Endothelial cell (in vitro differentiated cells): ENCODE measurements at regions not wholly inside any gene's neighbourhood (a gene's known extent, or its start where the extent isn't known, plus 50 kb on each side); places are given as distances from the start of the nearest gene placed in this dataset.

ENCODE experiments used
- DNase-seq: peaks from one replicate; pipeline ENCODE4 v3.0.0; 2021; ENCODE audit warnings: low spot score
- H3K27ac Mint-ChIP-seq: one replicate; pipeline ENCODE4 v1.8.0; 2021; ENCODE audit warnings: mixed read lengths, inconsistent platforms; ENCODE audit not compliant: unreplicated experiment
- H3K27me3 Mint-ChIP-seq: one replicate; pipeline ENCODE4 v1.8.0; 2021; ENCODE audit warnings: mild to moderate bottlenecking, moderate library complexity, mixed read lengths, inconsistent platforms; ENCODE audit not compliant: unreplicated experiment
- H3K36me3 Mint-ChIP-seq: one replicate; pipeline ENCODE4 v1.8.0; 2021; ENCODE audit warnings: mild to moderate bottlenecking, low read depth, mixed read lengths, inconsistent platforms; ENCODE audit not compliant: unreplicated experiment
- H3K4me1 Mint-ChIP-seq: one replicate; pipeline ENCODE4 v1.8.0; 2021; ENCODE audit warnings: mild to moderate bottlenecking, mixed read lengths, inconsistent platforms; ENCODE audit not compliant: unreplicated experiment
- H3K4me3 Mint-ChIP-seq: one replicate; pipeline ENCODE4 v1.8.0; 2021; ENCODE audit warnings: mild to moderate bottlenecking, mixed read lengths, inconsistent platforms; ENCODE audit not compliant: unreplicated experiment
- H3K9me3 Mint-ChIP-seq: one replicate; pipeline ENCODE4 v1.8.0; 2021; ENCODE audit warnings: mixed read lengths, inconsistent platforms; ENCODE audit not compliant: unreplicated experiment
- TF ChIP-seq, protein P1 (sequence below): fragments of 200-600 bp; sonication (generic); IDR thresholded peaks from one replicate; pipeline ENCODE4 v1.5.0; 2021; ENCODE audit warnings: antibody characterized with exemption; ENCODE audit not compliant: unreplicated experiment

DNA sequence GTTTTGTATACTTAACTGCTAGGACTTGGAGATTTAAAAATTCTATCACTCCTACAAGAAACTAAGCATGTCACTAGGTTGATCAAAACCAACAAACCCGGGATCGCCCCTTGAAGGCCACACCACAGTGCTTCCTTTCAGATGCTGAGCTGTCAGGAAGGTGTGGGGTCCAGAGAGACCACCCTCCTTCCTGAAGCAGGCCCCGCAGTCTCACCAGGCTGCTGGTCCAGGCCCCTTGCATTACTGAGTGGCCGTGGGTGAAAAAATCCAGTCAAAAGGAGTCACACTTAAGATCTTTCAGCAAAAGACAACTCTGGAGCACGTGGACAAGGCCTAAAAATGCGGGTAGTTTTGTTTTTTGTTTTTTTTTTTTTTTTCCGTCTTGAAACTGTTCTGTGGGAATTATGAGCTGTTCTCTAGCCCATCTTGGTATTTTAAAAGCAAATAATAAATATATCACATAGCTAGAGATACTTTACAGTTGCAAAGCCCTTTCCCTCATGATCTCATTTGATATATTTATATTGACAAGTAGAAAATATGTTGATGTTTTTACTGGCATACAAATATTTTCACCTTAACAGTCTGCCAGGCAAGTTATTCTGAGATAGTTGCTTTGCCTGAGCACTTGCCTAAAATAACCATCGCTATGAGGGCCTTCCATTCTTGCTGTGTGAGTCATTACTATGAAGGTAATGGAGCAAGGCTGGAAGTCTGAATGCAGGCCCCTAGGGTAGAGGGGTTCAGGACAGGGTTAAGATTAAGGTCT, 73.1 kb upstream of the EDEM3 start:
- TF ChIP-seq, protein P1, sequence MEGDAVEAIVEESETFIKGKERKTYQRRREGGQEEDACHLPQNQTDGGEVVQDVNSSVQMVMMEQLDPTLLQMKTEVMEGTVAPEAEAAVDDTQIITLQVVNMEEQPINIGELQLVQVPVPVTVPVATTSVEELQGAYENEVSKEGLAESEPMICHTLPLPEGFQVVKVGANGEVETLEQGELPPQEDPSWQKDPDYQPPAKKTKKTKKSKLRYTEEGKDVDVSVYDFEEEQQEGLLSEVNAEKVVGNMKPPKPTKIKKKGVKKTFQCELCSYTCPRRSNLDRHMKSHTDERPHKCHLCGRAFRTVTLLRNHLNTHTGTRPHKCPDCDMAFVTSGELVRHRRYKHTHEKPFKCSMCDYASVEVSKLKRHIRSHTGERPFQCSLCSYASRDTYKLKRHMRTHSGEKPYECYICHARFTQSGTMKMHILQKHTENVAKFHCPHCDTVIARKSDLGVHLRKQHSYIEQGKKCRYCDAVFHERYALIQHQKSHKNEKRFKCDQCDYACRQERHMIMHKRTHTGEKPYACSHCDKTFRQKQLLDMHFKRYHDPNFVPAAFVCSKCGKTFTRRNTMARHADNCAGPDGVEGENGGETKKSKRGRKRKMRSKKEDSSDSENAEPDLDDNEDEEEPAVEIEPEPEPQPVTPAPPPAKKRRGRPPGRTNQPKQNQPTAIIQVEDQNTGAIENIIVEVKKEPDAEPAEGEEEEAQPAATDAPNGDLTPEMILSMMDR, result no peak
- no peaks in the 10 kb centered on the region for H3K36me3 Mint-ChIP-seq
- peaks cover 6% of the 10 kb centered on the region for H3K4me1 Mint-ChIP-seq
- no peak overlapping the region for H3K27ac Mint-ChIP-seq
- no peak for DNase-seq
- peaks cover 4% of the 10 kb centered on the region for H3K27me3 Mint-ChIP-seq
- no peaks in the 10 kb centered on the region for H3K9me3 Mint-ChIP-seq
- no peak overlapping the region for H3K4me3 Mint-ChIP-seq

DNA sequence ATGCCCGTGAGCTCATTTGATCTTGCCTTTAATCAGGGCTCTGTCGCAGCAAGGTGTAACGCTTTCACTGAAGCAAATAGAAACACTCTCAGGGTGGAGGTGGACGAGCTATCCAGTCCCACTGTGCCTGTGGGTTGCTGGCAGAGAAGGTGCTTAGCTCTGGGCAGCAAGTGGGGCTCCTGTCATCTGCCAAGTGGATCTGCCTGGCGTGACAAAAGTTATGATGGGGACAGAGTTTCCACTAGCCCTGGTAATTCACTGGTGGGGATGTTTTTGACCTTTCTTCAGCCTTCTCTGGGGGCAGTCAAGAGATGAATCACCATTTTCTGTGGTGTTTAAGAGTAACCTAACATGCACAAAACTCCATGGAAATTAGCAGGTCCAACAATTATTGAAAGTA, 71.3 kb upstream of the EDEM3 start:
- no peak for DNase-seq
- Mint-ChIP-seq H3K27ac (no peak overlapping the region), H3K4me3 (no peak overlapping the region), H3K4me1 (peaks cover 7% of the 10 kb centered on the region), H3K27me3 (peaks cover 4% of the 10 kb centered on the region), H3K9me3 (no peaks in the 10 kb centered on the region), H3K36me3 (no peaks in the 10 kb centered on the region)
- TF ChIP-seq, protein P1, result no peak

DNA sequence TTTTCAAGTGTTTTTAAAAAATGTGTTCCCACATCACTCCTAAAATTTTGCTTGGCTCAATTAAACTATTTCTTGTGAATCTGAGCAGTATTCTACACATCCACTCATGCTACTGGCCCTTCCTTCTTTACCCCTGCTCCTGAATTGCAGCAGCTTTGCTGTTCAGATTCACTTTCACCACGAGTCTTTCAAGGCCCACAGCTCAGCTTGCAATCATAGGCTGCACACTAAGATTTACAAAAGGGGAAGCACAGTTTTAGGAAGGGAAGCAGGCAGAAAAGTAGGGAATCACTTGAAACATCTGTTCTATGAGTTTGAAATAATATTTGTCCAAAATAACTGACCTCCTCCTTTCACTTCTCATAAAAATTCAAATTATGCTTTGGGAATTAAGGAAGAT, 70.9 kb upstream of the EDEM3 start:
- Mint-ChIP-seq H3K27ac (no peak overlapping the region), H3K4me3 (no peak overlapping the region), H3K27me3 (peaks cover 4% of the 10 kb centered on the region), H3K4me1 (peaks cover 11% of the 10 kb centered on the region), H3K36me3 (no peaks in the 10 kb centered on the region), H3K9me3 (no peaks in the 10 kb centered on the region)
- DNase-seq, result no peak
- TF ChIP-seq, protein P1, result no peak

DNA sequence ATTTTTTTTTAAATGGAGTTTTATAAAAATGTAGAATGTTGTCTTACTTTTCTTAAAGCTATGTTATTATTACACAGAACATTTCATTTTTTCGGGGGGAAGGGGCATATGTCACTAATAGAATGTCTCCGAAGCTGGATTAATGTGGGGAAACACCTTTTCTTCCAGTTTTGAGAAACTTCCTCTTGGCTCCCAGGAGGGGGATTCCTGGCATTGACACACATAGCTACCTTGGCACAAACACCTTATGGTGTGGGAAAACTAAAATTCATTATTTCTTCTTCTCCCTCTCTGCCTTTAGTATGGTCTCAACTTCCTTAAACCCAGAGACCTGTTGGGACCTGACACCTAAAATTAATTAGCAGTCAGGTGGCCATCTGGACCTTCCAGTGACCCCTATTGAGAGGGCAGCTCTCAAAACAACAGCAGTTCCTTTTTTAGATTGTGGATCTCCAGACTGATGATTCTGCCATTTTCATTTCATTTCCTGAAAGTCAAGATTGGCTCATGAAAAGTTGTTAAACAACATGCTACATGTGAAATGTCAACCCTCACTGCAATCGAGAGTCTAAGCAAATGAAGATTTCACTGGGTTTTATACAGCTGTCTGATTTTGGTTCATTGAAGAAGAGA, 70.1 kb upstream of the EDEM3 start:
- Mint-ChIP-seq H3K9me3 (no peaks in the 10 kb centered on the region), H3K27ac (no peak overlapping the region), H3K4me1 (peaks cover 15% of the 10 kb centered on the region), H3K4me3 (no peak overlapping the region), H3K27me3 (peaks cover 4% of the 10 kb centered on the region), H3K36me3 (no peaks in the 10 kb centered on the region)
- TF ChIP-seq, protein P1, result no peak
- DNase-seq, result no peak

DNA sequence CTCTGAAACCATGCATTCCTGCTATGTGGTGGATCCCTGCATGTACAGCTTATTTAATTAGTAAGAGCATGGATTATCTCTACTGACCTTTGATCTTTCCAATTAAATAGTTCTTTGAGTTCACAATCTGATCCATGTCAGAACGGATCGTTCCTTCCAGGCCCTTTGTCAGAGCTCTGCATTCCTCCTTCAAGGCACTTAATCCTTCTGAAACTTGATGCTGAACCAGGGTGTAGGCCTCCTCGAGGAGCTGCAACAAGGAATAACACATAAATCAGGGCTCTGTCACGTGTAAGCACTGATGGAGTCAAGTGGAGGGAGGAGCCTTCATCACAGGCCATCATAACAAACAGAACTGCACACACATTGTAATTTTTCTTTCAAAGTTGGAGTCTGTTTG, 68.4 kb upstream of the EDEM3 start:
- H3K36me3 Mint-ChIP-seq, result no peaks in the 10 kb centered on the region
- DNase-seq, result no peak
- TF ChIP-seq, protein P1, result no peak
- H3K9me3 Mint-ChIP-seq, result no peaks in the 10 kb centered on the region
- peaks cover 4% of the 10 kb centered on the region for H3K27me3 Mint-ChIP-seq
- peaks cover 17% of the 10 kb centered on the region for H3K4me1 Mint-ChIP-seq
- no peak overlapping the region for H3K4me3 Mint-ChIP-seq
- no peak overlapping the region for H3K27ac Mint-ChIP-seq
